ENCODE measurements at regions not wholly inside any gene's neighbourhood (a gene's known extent, or its start where the extent isn't known, plus 50 kb on each side); places are given as distances from the start of the nearest gene placed in this dataset.

- no peak overlapping the region for H3K4me2 ChIP-seq (ENCODE audit: insufficient read depth, low read length)
- no peak overlapping the region for H3K9ac ChIP-seq (replicated peaks; ENCODE audit: extremely low read depth, insufficient read depth, low read length)
- DNase-seq (ENCODE audit: low read depth, low spot score) (no peak), FAIRE-seq (no peak)
- TF ChIP-seq GATA2 (IDR thresholded peaks at IDR 0.05; ENCODE audit: insufficient read depth, insufficient read length, low read depth, low read length) (no peak), FOS (IDR thresholded peaks at IDR 0.05; ENCODE audit: borderline replicate concordance, insufficient read depth, low read length) (no peak), POLR2AphosphoS5 (IDR thresholded peaks at IDR 0.05; ENCODE audit: insufficient read depth, low read depth, low read length) (no peak), POLR2A (IDR thresholded peaks at IDR 0.05; ENCODE audit: low read depth, low read length) (no peak), JUN (IDR thresholded peaks at IDR 0.05; ENCODE audit: borderline replicate concordance, insufficient read depth, insufficient read length, low read depth) (no peak), EZH2 (IDR thresholded peaks at IDR 0.05; ENCODE audit: borderline replicate concordance, low read depth, low read length, severe bottlenecking) (no peak), MYC (IDR thresholded peaks at IDR 0.05; ENCODE audit: low read depth, low read length) (no peak)
- TF ChIP-seq, protein P1, sequence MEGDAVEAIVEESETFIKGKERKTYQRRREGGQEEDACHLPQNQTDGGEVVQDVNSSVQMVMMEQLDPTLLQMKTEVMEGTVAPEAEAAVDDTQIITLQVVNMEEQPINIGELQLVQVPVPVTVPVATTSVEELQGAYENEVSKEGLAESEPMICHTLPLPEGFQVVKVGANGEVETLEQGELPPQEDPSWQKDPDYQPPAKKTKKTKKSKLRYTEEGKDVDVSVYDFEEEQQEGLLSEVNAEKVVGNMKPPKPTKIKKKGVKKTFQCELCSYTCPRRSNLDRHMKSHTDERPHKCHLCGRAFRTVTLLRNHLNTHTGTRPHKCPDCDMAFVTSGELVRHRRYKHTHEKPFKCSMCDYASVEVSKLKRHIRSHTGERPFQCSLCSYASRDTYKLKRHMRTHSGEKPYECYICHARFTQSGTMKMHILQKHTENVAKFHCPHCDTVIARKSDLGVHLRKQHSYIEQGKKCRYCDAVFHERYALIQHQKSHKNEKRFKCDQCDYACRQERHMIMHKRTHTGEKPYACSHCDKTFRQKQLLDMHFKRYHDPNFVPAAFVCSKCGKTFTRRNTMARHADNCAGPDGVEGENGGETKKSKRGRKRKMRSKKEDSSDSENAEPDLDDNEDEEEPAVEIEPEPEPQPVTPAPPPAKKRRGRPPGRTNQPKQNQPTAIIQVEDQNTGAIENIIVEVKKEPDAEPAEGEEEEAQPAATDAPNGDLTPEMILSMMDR (IDR thresholded peaks at IDR 0.05; ENCODE audit: extremely low read depth in 1 of 2, insufficient read depth in 1 of 2, low read depth in 1 of 2, low read length in 2 of 2): no peak
- TF ChIP-seq, protein P2, sequence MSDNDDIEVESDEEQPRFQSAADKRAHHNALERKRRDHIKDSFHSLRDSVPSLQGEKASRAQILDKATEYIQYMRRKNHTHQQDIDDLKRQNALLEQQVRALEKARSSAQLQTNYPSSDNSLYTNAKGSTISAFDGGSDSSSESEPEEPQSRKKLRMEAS (IDR thresholded peaks at IDR 0.05; ENCODE audit: insufficient read depth, insufficient read length): no peak
- H3K36me3 ChIP-seq (ENCODE audit: control insufficient read depth in 2 of 2, extremely low read depth in 1 of 2, insufficient read depth in 2 of 2, low read length in 2 of 2): no peaks in the 10 kb centered on the region
- no peaks in the 10 kb centered on the region for H4K20me1 ChIP-seq (replicated peaks; ENCODE audit: control insufficient read depth, extremely low read depth, insufficient read depth, low read length)
- dilution Hi-C loops (cut with MboI; ENCODE audit: extremely low pct_ligation_motif_present, low sequenced_read_pairs): no loop called here
- no peaks in the 10 kb centered on the region for H3K27me3 ChIP-seq (ENCODE audit: control insufficient read depth in 2 of 2, insufficient read depth in 2 of 2, low read length in 2 of 2)
- H3K4me3 ChIP-seq (replicated peaks in 1 of 3; ENCODE audit: insufficient read depth in 1 of 3, low read depth in 1 of 3, low read length in 3 of 3): no peak overlapping the region
- no peaks in the 10 kb centered on the region for H3K79me2 ChIP-seq (ENCODE audit: control insufficient read depth, insufficient read depth, low read length)
- H3K27ac ChIP-seq (ENCODE audit: insufficient read depth, low read depth, low read length): no peak overlapping the region
- H3K9me1 ChIP-seq (replicated peaks; ENCODE audit: control insufficient read depth, extremely low read depth, insufficient read depth, low read length): no peaks in the 10 kb centered on the region
- no peaks in the 10 kb centered on the region for H3K9me3 ChIP-seq (replicated peaks; ENCODE audit: control insufficient read depth, insufficient read depth, low read length)
- intact Hi-C loops (cut with micrococcal nuclease): no loop called here
- peaks cover 31% of the 10 kb centered on the region for H3K4me1 ChIP-seq (ENCODE audit: control insufficient read depth, extremely low read depth, insufficient read depth, low read length)
- POLR2A ChIA-PET: no interaction called here
- no peak overlapping the region for H2AFZ ChIP-seq (ENCODE audit: low read depth, low read length)
- CTCF ChIA-PET: interaction anchor here (0.9 kb wide), 1 partner anchor 93 kb away, joined by 3 read pairs; no protein-coding TSS in a partner anchor
- BruUV-seq (replicated peaks): no TSS peak
Measured at GRCh38 chr5:74130155-74130897, 504.3 kb downstream of the ARHGEF28 start.

Measured in endothelial cell of umbilical vein (primary cell).